ENCODE measurements at regions not wholly inside any gene's neighbourhood (a gene's known extent, or its start where the extent isn't known, plus 50 kb on each side); places are given as distances from the start of the nearest gene placed in this dataset.
"Not testable (repeated sequence)": the region's sequence is repeated elsewhere in the genome, so short reads cannot be mapped to it uniquely, and the experiment has no call there.

GRCh38 chr5:126233256-126233655, 190.0 kb upstream of the GRAMD2B start:
- DNase-seq: no peak

GRCh38 chr5:126234563-126235195, 188.5 kb upstream of the GRAMD2B start:
- DNase-seq: no peak

DNA sequence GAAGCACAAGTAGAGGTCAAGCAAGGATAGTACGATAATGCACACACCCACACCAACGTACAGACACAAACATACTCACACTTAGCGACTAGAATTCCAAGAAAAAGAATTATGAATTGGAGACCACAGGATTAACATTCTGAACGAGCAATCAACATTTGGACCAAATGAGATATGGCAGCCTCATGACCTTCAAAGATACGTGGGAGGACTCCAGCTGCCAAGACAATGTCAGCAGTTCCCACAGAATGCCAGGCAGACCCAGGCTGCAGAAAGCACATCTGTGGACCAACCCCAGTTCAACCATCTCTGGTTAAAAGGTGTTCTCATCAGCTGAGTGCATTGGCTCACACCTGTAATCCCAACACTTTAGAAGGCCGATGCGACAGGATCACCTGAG, 187.6 kb upstream of the GRAMD2B start:
- no peak for DNase-seq

- no peak for DNase-seq
Measured at GRCh38 chr5:126236994-126237393, 186.2 kb upstream of the GRAMD2B start.

GRCh38 chr5:126248611-126249010, 174.6 kb upstream of the GRAMD2B start:
- DNase-seq: no peak

GRCh38 chr5:126251024-126251423, 172.2 kb upstream of the GRAMD2B start:
- DNase-seq: no peak

DNA sequence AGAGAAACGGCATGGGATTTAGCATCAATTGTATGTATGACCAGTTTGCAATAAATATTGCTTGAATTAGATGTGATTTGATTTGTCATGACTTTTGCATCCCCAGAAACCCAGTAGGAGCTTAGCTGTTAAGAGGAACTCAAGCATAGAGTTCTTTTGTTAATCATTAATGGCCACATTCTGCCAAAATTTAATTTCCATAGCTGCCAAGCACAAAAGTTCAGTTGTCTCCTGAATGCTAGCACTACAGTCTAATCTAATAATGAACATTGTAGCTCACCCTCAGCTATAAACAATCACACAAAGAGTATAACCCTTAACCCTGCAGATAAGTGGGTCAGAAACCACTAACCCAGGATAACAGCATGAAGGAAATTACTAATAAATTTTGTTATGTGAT, 169.8 kb upstream of the GRAMD2B start:
- no peak for DNase-seq

DNA sequence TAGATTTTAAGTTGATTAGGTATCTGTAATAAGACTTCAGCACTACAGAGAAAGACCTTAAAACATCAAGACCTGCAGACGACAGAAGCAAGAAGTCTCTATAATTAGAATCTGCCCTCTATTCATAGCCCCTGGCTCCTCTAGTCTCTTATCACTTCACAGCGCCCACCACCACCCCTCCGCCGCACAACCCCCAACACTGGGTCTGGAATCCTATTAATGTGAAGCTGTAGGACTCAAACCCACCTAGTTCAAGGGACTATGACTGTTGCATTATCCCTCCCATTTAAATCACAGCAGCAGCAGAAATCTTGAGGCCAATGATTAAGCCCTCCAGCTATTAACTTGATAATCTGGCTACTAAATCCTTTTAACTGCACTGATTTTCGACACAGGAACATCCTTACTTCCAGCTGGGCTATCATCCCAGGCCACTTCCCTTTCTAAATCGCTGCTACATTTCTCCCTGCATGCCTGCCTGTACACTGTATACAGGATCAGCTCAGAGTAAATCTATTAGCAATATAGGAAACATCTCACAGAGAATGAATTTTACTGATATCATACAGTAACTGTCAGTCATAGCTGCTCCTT, 159.5 kb upstream of the GRAMD2B start:
- no peak for DNase-seq

GRCh38 chr5:126265917-126266316, 157.3 kb upstream of the GRAMD2B start:
- DNase-seq: no peak

- no peak for DNase-seq
Measured at GRCh38 chr5:126267438-126267837, 155.8 kb upstream of the GRAMD2B start.

GRCh38 chr5:126268697-126269315, 154.4 kb upstream of the GRAMD2B start:
- no peak for DNase-seq

DNA sequence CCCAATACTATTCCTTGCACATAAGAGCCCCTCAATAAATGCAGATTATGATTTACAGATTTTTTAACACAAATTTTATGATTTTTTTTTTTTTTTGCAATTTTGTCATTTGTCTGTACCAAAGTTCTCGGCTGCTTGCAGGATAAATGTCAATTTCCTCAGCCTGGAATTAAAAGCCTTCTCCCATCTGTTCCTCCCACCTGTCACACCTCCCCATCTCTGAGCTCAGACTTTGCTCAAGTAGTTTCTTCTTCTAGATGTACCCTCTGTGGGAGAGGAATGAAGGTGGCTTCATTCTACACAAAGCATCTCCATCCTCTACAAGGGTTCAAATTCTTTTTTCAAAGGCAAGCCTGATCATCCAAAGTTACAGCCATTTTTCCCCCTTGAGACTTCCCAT, 153.7 kb upstream of the GRAMD2B start:
- DNase-seq: no peak

DNA sequence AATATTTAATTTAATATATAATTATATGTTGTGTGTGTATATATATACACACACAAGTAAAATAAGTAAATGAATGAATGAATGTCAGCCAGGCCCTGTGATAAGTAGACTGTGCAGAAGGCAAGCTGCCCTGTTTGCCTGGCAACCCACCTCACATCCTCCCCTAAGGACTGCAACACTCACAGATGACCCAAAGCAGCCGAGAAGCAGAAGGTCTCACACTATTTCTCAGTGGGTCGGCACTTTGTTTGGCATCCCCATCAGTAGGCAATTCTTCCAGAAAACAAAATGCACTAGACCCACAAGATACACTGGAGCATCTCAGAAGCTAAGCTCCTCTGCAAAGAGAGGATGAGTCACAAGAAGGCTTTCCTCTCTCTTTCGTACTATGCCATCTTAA, 152.1 kb upstream of the GRAMD2B start:
- no peak for DNase-seq

- DNase-seq: no peak
Measured at GRCh38 chr5:126274076-126274762, 149.0 kb upstream of the GRAMD2B start.

- DNase-seq: no peak
Measured at GRCh38 chr5:126274763-126275125, 148.5 kb upstream of the GRAMD2B start.

DNA sequence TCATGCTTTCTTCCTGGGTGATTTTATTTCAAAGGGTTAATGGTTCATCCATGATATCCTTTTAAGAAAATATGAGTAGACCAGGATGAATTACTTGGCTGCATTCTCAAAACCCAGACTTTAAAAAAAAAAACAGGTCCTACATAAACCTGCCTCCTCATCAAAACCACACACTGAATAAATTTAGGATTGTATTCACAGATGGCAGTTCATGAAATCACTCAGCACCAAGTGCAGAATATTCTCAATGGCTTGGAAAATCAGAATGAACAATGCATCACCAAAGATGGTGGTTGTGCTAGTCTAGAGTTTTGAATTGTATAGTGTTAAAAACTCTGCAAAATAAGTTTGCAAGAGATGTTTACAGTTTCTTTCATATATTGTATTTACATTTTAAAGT, 145.4 kb upstream of the GRAMD2B start:
- no peak for DNase-seq

- DNase-seq: no peak
Measured at GRCh38 chr5:126280343-126280742, 142.9 kb upstream of the GRAMD2B start.

- no peak for DNase-seq
Measured at GRCh38 chr5:126280846-126281245, 142.4 kb upstream of the GRAMD2B start.

GRCh38 chr5:126284977-126285696, 138.1 kb upstream of the GRAMD2B start:
- no peak for DNase-seq

GRCh38 chr5:126296121-126296520, 127.1 kb upstream of the GRAMD2B start:
- DNase-seq: not testable (repeated sequence)

GRCh38 chr5:126300293-126300692, 122.9 kb upstream of the GRAMD2B start:
- no peak for DNase-seq

DNA sequence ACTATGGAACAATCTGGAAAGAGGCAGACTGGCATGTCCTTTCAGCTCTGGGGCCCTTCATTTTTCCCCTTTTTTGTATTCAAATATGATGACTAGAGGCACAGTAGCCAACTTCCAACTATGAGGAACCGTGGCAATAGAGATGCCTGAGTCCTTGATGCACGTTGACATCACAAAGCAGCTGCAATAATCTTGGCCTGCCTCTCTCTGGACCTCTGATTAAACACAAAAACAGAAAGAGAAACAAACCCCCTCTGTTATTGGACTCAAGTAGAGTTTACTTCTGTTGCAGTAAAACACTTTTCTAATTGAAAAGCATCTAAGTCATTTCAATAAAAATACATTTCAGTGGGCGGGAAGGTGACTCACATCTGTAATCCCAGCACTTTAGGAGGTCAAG, 122.2 kb upstream of the GRAMD2B start:
- no peak for DNase-seq

DNA sequence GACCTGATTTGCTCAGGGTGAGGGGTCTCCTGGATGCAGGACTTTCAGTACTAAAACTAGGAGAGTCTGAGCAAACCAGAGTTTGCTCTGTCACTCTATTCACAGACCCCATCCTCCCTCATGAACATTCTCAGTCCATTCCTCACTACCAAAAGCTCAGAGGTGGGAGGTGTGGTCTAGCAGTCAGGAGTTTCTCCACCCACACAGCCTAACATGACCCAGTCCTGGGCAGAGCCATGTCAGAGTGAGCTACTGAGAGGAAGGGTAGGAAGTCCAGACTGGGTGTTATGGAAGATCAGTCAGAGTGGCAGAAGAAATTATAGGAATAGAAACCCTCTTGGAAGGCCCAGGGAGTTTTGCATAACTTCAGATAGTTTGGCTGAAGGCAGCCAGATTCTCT, 113.3 kb upstream of the GRAMD2B start:
- DNase-seq: no peak

Measured in activated CD4-positive, CD25-positive, alpha-beta regulatory T cell (primary cell).